ENCODE measurements at regions not wholly inside any gene's neighbourhood (a gene's known extent, or its start where the extent isn't known, plus 50 kb on each side); places are given as distances from the start of the nearest gene placed in this dataset.
"Not testable (repeated sequence)": the region's sequence is repeated elsewhere in the genome, so short reads cannot be mapped to it uniquely, and the experiment has no call there.

GRCh38 chr1:168461108-168461507, 82.7 kb downstream of the XCL2 start:
- not testable (repeated sequence) for TF ChIP-seq SMC3 (IDR thresholded peaks at IDR 0.05; ENCODE audit: borderline replicate concordance, low read length); POLR2AphosphoS5 (IDR thresholded peaks at IDR 0.05; ENCODE audit: low read length); POLR2A (IDR thresholded peaks at IDR 0.05; ENCODE audit: low read depth, low read length); ZNF217 (IDR thresholded peaks at IDR 0.05); HDAC2 (IDR thresholded peaks at IDR 0.05); MYC (IDR thresholded peaks at IDR 0.05; ENCODE audit: insufficient read depth, insufficient read length, insufficient replicate concordance, low read length, severe bottlenecking); GATAD2B (conservative IDR thresholded peaks at IDR 0.05; ENCODE audit: low read depth); CTCF (IDR thresholded peaks at IDR 0.05 in 2 of 3, conservative IDR thresholded peaks at IDR 0.05 in 1 of 3; ENCODE audit: control insufficient read depth in 2 of 3, extremely low read depth in 1 of 3, insufficient read depth in 1 of 3, low read depth in 3 of 3, low read length in 3 of 3)

All from GM12878 (cell line).